Mucosa of descending colon (tissue), 3 donors: ENCODE measurements at regions not wholly inside any gene's neighbourhood (a gene's known extent, or its start where the extent isn't known, plus 50 kb on each side); places are given as distances from the start of the nearest gene placed in this dataset.

Experiments
- ATAC-seq: fragments of 200-7000 bp; cut with Tn5 transposase; one replicate; pipeline ENCODE4 v1.9.1; 2020; ENCODE audit warnings: mild to moderate bottlenecking, moderate library complexity
- DNase-seq, 3 donors: peaks; one replicate each; pipeline ENCODE4 v3.0.0-alpha.2; 2020
- H3K36me3 ChIP-seq: fragments of 200-600 bp; one replicate; pipeline ENCODE4 v1.8.0; 2021; ENCODE audit warnings: low read depth, mild to moderate bottlenecking
- H3K4me1 ChIP-seq: fragments of 200-600 bp; one replicate; pipeline ENCODE4 v1.8.0; 2021; ENCODE audit warnings: low read depth, mild to moderate bottlenecking
- H3K4me3 ChIP-seq: fragments of 200-600 bp; one replicate; pipeline ENCODE4 v1.8.0; 2021; ENCODE audit warnings: mild to moderate bottlenecking
- H3K9me3 ChIP-seq: fragments of 200-600 bp; one replicate; pipeline ENCODE4 v1.8.0; 2021; ENCODE audit warnings: mild to moderate bottlenecking
- intact Hi-C, 2 donors: fragments of 100-400 bp; cut with DNase I in 1 of 2; cut with micrococcal nuclease in 1 of 2; formaldehyde crosslinking; loops; one replicate each; pipeline versions ENCODE4 v1.11.0 to v1.11.1; 2022; cut with DNase I, micrococcal nuclease
- TF ChIP-seq, protein P1 (sequence below): fragments of 200-600 bp; IDR thresholded peaks from one replicate; pipeline ENCODE4 v1.8.0; 2022; ENCODE audit warnings: antibody characterized with exemption, mild to moderate bottlenecking
- donor health status: DM: no; HTN: no; CAD: no; lungs with moderate emphysema.
- donor health status: DM: no; HTN: no; CAD: no.
- donor health status: DM: no; HTN: yes; CAD: no.

DNA sequence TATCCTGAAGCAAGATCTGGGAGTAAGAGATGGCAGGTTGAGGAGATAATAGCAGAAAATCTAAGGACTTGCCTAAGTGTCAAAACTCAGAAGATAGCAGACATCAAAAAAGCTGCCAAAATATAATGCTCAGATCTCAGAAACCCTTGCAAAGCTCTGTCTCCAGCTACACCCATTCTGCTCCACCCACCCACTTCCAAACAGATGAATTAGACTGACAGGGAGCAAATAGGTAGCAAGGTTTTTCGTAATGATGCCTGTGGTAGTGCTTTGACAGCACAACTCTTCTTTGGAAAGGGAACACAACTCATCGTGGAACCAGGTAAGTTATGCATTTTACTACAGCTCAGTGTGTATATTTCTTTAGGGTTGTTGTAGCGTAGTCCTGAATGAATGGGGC is 132.6 kb downstream of the DAD1 start:
- ATAC-seq (no peak), DNase-seq (no peak)
- TF ChIP-seq, protein P1, sequence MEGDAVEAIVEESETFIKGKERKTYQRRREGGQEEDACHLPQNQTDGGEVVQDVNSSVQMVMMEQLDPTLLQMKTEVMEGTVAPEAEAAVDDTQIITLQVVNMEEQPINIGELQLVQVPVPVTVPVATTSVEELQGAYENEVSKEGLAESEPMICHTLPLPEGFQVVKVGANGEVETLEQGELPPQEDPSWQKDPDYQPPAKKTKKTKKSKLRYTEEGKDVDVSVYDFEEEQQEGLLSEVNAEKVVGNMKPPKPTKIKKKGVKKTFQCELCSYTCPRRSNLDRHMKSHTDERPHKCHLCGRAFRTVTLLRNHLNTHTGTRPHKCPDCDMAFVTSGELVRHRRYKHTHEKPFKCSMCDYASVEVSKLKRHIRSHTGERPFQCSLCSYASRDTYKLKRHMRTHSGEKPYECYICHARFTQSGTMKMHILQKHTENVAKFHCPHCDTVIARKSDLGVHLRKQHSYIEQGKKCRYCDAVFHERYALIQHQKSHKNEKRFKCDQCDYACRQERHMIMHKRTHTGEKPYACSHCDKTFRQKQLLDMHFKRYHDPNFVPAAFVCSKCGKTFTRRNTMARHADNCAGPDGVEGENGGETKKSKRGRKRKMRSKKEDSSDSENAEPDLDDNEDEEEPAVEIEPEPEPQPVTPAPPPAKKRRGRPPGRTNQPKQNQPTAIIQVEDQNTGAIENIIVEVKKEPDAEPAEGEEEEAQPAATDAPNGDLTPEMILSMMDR: no peak
- no peak overlapping the region for H3K4me3 ChIP-seq
- H3K9me3 ChIP-seq: no peaks in the 10 kb centered on the region
- H3K4me1 ChIP-seq: no peaks in the 10 kb centered on the region
- H3K36me3 ChIP-seq: no peaks in the 10 kb centered on the region
- intact Hi-C loops: no loop called here

DNA sequence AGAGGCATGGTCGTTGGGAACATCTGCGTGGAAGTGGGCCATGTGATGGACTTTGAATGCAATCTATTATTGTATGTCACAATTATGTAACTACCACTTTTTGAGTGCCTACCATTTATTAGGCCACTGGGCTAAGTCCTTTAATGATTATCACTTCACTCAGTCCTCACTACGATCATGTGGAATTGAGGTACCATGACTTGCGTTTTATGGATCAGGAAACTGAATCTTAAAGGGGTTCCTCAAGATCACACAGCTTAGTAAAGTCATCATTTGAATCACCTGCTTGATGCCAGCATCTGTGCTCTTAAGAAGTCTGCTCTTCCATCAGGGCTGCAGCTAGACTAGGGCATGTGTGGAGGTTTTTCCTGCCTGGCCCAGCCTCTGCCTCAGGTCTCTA is 136.7 kb downstream of the DAD1 start:
- Histone ChIP-seq H3K4me3 (no peak overlapping the region), H3K4me1 (no peaks in the 10 kb centered on the region), H3K9me3 (no peaks in the 10 kb centered on the region), H3K36me3 (no peaks in the 10 kb centered on the region)
- intact Hi-C loops: no loop called here
- no peak for ATAC-seq
- TF ChIP-seq, protein P1: no peak
- no peak for DNase-seq

DNA sequence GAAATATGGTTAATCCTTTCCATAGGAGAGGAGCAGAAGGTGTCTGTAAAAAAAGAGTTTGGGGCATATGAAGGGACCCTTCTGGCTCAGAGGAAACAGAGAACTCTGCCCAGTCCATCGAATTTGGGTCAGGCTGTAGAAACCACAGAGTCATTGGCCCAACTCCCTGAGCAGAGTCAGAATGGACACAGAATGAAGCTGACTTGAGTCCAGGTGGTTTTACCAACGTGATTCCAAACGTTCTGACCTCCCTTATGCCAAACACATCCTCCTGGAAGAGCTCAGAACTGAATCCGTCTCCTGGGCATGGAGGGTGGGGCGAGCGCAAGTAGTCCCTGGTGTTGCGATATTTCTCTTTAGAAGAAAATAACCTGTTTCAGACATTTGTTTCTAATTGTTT is 138.8 kb downstream of the DAD1 start:
- TF ChIP-seq, protein P1: no peak
- H3K4me3 ChIP-seq: no peak overlapping the region
- H3K9me3 ChIP-seq: no peaks in the 10 kb centered on the region
- no peak for ATAC-seq
- intact Hi-C loops: no loop called here
- no peaks in the 10 kb centered on the region for H3K36me3 ChIP-seq
- no peak for DNase-seq
- H3K4me1 ChIP-seq: no peaks in the 10 kb centered on the region

DNA sequence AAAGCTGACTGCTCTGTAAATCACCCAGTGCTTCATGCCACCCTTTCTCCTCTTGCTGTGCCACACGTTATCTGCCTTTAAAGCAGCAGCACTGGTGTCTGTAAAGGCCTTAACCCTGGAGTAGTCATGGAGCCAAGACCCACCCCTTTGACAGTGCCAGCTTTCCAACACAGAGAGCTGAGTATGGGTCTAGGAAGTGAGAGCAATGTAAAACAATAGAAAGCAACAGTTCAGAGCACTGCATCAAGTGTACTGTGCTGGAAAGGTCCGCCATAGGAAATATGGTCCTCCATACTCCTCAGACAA is 139.5 kb downstream of the DAD1 start:
- Histone ChIP-seq H3K4me1 (no peaks in the 10 kb centered on the region), H3K9me3 (no peaks in the 10 kb centered on the region), H3K4me3 (no peak overlapping the region), H3K36me3 (no peaks in the 10 kb centered on the region)
- TF ChIP-seq, protein P1: no peak
- ATAC-seq (no peak), DNase-seq (no peak)
- intact Hi-C loops: no loop called here

DNA sequence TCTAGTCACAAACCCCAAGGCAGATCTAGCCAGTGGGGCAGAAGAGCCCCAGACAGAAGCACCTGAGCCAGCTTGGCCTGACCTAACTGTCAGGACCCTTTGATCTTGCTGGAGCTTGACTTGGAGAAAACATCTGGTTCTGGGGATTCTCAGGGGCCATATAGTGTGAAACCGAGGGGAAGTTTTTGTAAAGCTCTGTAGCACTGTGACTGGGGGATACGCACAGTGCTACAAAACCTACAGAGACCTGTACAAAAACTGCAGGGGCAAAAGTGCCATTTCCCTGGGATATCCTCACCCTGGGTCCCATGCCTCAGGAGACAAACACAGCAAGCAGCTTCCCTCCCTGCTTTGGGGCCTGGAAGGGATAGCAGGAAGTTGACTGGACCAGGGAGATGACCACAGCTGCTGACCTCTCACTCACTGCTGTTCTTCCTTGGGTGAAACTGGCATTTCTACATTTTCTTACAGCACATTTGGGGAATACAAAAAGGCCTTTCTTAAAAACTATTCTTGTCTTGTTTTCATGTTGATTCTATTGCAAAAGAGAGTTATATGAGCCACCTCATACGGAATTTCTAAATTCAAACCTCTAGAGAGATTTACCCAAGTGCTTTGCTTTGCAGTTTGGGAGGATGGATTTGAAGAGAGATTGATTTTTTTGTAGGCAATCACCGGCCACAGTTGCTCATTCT is 140.0 kb downstream of the DAD1 start:
- H3K9me3 ChIP-seq: no peaks in the 10 kb centered on the region
- intact Hi-C loops: no loop called here
- TF ChIP-seq, protein P1: no peak
- DNase-seq (no peak), ATAC-seq (no peak)
- H3K36me3 ChIP-seq: no peaks in the 10 kb centered on the region
- H3K4me3 ChIP-seq: no peak overlapping the region
- no peaks in the 10 kb centered on the region for H3K4me1 ChIP-seq
